HG03558 (cell line): ENCODE measurements at regions not wholly inside any gene's neighbourhood (a gene's known extent, or its start where the extent isn't known, plus 50 kb on each side); places are given as distances from the start of the nearest gene placed in this dataset.

Experiments
- ATAC-seq: cut with Tn5 transposase; IDR thresholded peaks from one replicate; pipeline ENCODE4 v1.9.1; 2021; ENCODE audit warnings: moderate number of reproducible peaks; ENCODE audit not compliant: unreplicated experiment; ENCODE audit errors: extremely low read depth

- no peak for ATAC-seq
These were observed 236.7 kb upstream of the CIBAR2 start for GRCh38 chr16:85348911-85349334.

GRCh38 chr16:85349365-85350145, 237.3 kb upstream of the CIBAR2 start:
- ATAC-seq = no peak

- no peak for ATAC-seq
These were observed 238.0 kb upstream of the CIBAR2 start for GRCh38 chr16:85350146-85350728.

- ATAC-seq = no peak
These were observed 238.7 kb upstream of the CIBAR2 start for GRCh38 chr16:85350973-85351372.

- ATAC-seq = no peak
These were observed 240.7 kb upstream of the CIBAR2 start for GRCh38 chr16:85353013-85353412.

- no peak for ATAC-seq
These were observed 241.8 kb upstream of the CIBAR2 start for GRCh38 chr16:85353839-85354685.

GRCh38 chr16:85354686-85355514, 242.6 kb upstream of the CIBAR2 start:
- no peak for ATAC-seq

- ATAC-seq = no peak
These were observed 243.2 kb upstream of the CIBAR2 start for GRCh38 chr16:85355515-85355837.

- no peak for ATAC-seq
These were observed 243.9 kb upstream of the CIBAR2 start for GRCh38 chr16:85356157-85356556.

GRCh38 chr16:85357323-85357722, 245.1 kb upstream of the CIBAR2 start:
- ATAC-seq = no peak

GRCh38 chr16:85357924-85358505, 245.7 kb upstream of the CIBAR2 start:
- ATAC-seq = no peak

GRCh38 chr16:85358704-85359146, 246.5 kb upstream of the CIBAR2 start:
- no peak for ATAC-seq

GRCh38 chr16:85359147-85359822, 247.0 kb upstream of the CIBAR2 start:
- no peak for ATAC-seq

- no peak for ATAC-seq
These were observed 248.3 kb upstream of the CIBAR2 start for GRCh38 chr16:85360323-85361277.

- no peak for ATAC-seq
These were observed 249.3 kb upstream of the CIBAR2 start for GRCh38 chr16:85361441-85362118.

GRCh38 chr16:85362443-85362842, 250.2 kb upstream of the CIBAR2 start:
- no peak for ATAC-seq

- ATAC-seq = no peak
These were observed 249.7 kb upstream of the GSE1 start for GRCh38 chr16:85363427-85363826.

GRCh38 chr16:85363881-85364280, 249.2 kb upstream of the GSE1 start:
- ATAC-seq = no peak
